HG03159 (cell line): ENCODE measurements at regions not wholly inside any gene's neighbourhood (a gene's known extent, or its start where the extent isn't known, plus 50 kb on each side); places are given as distances from the start of the nearest gene placed in this dataset.
A peak's percentile ranks its signal among the peaks of the same experiment; 100 is the strongest.

Experiments
- ATAC-seq: cut with Tn5 transposase; IDR thresholded peaks from one replicate; pipeline ENCODE4 v1.9.1; 2021; ENCODE audit warnings: mild to moderate bottlenecking, moderate library complexity; ENCODE audit not compliant: unreplicated experiment

- ATAC-seq, result peak; percentile 67
These were observed 63.2 kb upstream of the ATP11B start for GRCh38 chr3:182729903-182730674.

GRCh38 chr3:182730675-182731042 lies 62.6 kb upstream of the ATP11B start:
- peak; percentile 14 for ATAC-seq

GRCh38 chr3:182731764-182732163 lies 61.5 kb upstream of the ATP11B start:
- no peak for ATAC-seq

- ATAC-seq, result no peak
These were observed 60.9 kb upstream of the ATP11B start for GRCh38 chr3:182732232-182733015.

GRCh38 chr3:182735672-182736071 lies 57.6 kb upstream of the ATP11B start:
- ATAC-seq, result no peak

GRCh38 chr3:182737825-182738224 lies 55.5 kb upstream of the ATP11B start:
- ATAC-seq, result no peak

GRCh38 chr3:182738583-182739411 lies 54.5 kb upstream of the ATP11B start:
- no peak for ATAC-seq

- ATAC-seq, result no peak
These were observed 53.7 kb upstream of the ATP11B start for GRCh38 chr3:182739619-182740018.

- no peak for ATAC-seq
These were observed 52.6 kb upstream of the ATP11B start for GRCh38 chr3:182740710-182741109.

- ATAC-seq, result no peak
These were observed 52.1 kb upstream of the ATP11B start for GRCh38 chr3:182741214-182741613.
